ENCODE measurements at regions not wholly inside any gene's neighbourhood (a gene's known extent, or its start where the extent isn't known, plus 50 kb on each side); places are given as distances from the start of the nearest gene placed in this dataset.
"Not testable (repeated sequence)": the region's sequence is repeated elsewhere in the genome, so short reads cannot be mapped to it uniquely, and the experiment has no call there.

DNA sequence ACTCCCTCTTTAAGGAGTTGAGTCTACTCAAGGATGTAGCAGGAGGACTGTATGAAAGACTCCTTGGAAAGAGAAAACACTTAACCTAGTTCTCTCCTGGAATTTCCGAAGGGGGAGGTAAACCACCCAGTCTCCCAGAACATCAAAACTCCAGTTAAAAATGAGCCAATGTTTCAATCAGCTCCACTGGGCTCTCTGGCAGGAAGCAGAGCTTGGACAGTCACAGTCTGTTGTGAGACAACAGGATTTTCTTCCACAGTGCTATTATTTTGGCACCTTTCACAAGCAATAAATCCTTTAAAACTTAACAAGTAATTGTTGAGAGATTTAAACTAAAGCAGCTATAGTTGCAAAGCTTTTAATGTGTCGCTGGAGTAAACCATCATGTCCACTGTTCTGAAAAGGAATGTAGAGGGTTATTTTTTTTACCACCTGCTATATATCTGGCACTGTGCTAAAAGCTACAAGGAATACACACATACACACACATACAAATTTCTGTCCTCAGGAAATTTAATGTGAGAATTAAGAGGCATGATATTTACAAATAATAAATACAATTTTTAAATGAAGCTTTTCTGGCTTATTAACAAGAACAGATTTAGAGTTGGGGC lies 229.2 kb upstream of the INTU start:
- no TSS peak for BruUV-seq (replicated peaks)
- H2AFZ ChIP-seq (ENCODE audit: low read depth, low read length): no peak overlapping the region
- POLR2A ChIA-PET: no interaction called here
- intact Hi-C loops (cut with micrococcal nuclease): loop anchor here (5.0 kb wide), 1 partner anchor 1661 kb away; no protein-coding TSS in a partner anchor
- no peak overlapping the region for H3K9ac ChIP-seq (replicated peaks; ENCODE audit: extremely low read depth, insufficient read depth, low read length)
- H3K4me3 ChIP-seq (replicated peaks in 1 of 3; ENCODE audit: insufficient read depth in 1 of 3, low read depth in 1 of 3, low read length in 3 of 3): no peak overlapping the region
- FAIRE-seq (no peak), DNase-seq (ENCODE audit: low read depth, low spot score) (no peak)
- dilution Hi-C loops (cut with MboI; ENCODE audit: extremely low pct_ligation_motif_present, low sequenced_read_pairs): no loop called here
- TF ChIP-seq JUN (IDR thresholded peaks at IDR 0.05; ENCODE audit: borderline replicate concordance, insufficient read depth, insufficient read length, low read depth): no peak
- CTCF ChIA-PET: interaction anchor here (1.0 to 1.8 kb wide), 3 partner anchors 9 to 1652 kb away, joined by 3 to 6 read pairs (median 3); no protein-coding TSS in a partner anchor
- H3K27ac ChIP-seq (ENCODE audit: insufficient read depth, low read depth, low read length): no peak overlapping the region
- H4K20me1 ChIP-seq (replicated peaks; ENCODE audit: control insufficient read depth, extremely low read depth, insufficient read depth, low read length): no peaks in the 10 kb centered on the region
- no peaks in the 10 kb centered on the region for H3K79me2 ChIP-seq (ENCODE audit: control insufficient read depth, insufficient read depth, low read length)
- H3K36me3 ChIP-seq (ENCODE audit: control insufficient read depth in 2 of 2, extremely low read depth in 1 of 2, insufficient read depth in 2 of 2, low read length in 2 of 2): no peaks in the 10 kb centered on the region
- no peaks in the 10 kb centered on the region for H3K9me3 ChIP-seq (replicated peaks; ENCODE audit: control insufficient read depth, insufficient read depth, low read length)
- H3K4me2 ChIP-seq (ENCODE audit: insufficient read depth, low read length): no peak overlapping the region
- no peaks in the 10 kb centered on the region for H3K4me1 ChIP-seq (ENCODE audit: control insufficient read depth, extremely low read depth, insufficient read depth, low read length)
- H3K9me1 ChIP-seq (replicated peaks; ENCODE audit: control insufficient read depth, extremely low read depth, insufficient read depth, low read length): no peaks in the 10 kb centered on the region
- no peaks in the 10 kb centered on the region for H3K27me3 ChIP-seq (ENCODE audit: control insufficient read depth in 2 of 2, insufficient read depth in 2 of 2, low read length in 2 of 2)

DNA sequence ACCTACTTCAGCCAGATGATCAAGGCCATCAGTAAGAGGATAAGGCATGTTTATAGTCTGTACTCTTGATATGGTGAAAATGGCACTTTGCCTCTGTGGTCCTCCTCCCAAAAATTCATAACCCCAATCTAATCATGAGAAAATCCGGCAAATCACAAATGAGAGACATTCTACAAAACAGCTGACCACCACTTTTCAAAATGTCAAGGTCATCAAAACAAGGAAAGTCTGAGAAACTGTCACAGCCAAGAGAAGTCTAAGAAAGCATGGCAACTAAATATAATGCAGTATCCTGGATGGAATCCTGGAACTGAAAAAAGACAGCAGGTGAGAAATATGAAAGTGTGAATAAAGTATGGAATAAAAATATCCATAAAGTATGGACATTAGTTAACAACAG lies 226.6 kb upstream of the INTU start:
- CTCF ChIA-PET: no interaction called here

DNA sequence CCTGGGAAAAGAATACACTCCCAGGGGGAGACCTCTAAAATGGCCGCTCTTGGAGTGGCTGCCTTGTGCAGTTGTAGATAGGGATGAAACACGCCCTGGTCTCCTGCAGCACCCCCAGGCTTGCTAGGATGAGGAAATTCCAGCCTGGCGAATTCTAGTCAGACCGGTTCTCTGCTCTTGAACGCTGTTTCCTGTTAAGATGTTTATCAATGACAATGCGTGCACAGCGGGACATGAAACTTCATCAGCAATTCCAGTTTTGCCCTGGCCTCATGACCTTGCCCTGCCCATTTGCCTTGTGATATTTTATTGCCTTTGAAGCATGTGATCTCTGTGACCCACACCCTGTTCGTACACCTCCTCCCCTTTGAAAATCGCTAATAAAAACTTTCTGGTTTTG lies 225.2 kb upstream of the INTU start:
- H3K27ac ChIP-seq (ENCODE audit: insufficient read depth, low read depth, low read length); H3K27me3 ChIP-seq (ENCODE audit: control insufficient read depth in 2 of 2, insufficient read depth in 2 of 2, low read length in 2 of 2); POLR2A ChIA-PET; DNase-seq (ENCODE audit: low read depth, low spot score); H3K4me2 ChIP-seq (ENCODE audit: insufficient read depth, low read length); H3K9me3 ChIP-seq (replicated peaks; ENCODE audit: control insufficient read depth, insufficient read depth, low read length); dilution Hi-C loops (cut with MboI; ENCODE audit: extremely low pct_ligation_motif_present, low sequenced_read_pairs); H3K9me1 ChIP-seq (replicated peaks; ENCODE audit: control insufficient read depth, extremely low read depth, insufficient read depth, low read length); H3K9ac ChIP-seq (replicated peaks; ENCODE audit: extremely low read depth, insufficient read depth, low read length); H2AFZ ChIP-seq (ENCODE audit: low read depth, low read length); CTCF ChIA-PET; BruUV-seq (replicated peaks); H4K20me1 ChIP-seq (replicated peaks; ENCODE audit: control insufficient read depth, extremely low read depth, insufficient read depth, low read length); H3K79me2 ChIP-seq (ENCODE audit: control insufficient read depth, insufficient read depth, low read length); H3K36me3 ChIP-seq (ENCODE audit: control insufficient read depth in 2 of 2, extremely low read depth in 1 of 2, insufficient read depth in 2 of 2, low read length in 2 of 2); H3K4me3 ChIP-seq (replicated peaks in 1 of 3; ENCODE audit: insufficient read depth in 1 of 3, low read depth in 1 of 3, low read length in 3 of 3); FAIRE-seq; intact Hi-C loops (cut with micrococcal nuclease); H3K4me1 ChIP-seq (ENCODE audit: control insufficient read depth, extremely low read depth, insufficient read depth, low read length): not testable (repeated sequence)

More for the DNA sequence above, 226.6 kb upstream of the INTU start:
- POLR2A ChIA-PET: no interaction called here
- Histone ChIP-seq H3K9ac (replicated peaks; ENCODE audit: extremely low read depth, insufficient read depth, low read length) (no peak overlapping the region), H3K9me1 (replicated peaks; ENCODE audit: control insufficient read depth, extremely low read depth, insufficient read depth, low read length) (no peaks in the 10 kb centered on the region), H3K27ac (ENCODE audit: insufficient read depth, low read depth, low read length) (no peak overlapping the region), H3K9me3 (replicated peaks; ENCODE audit: control insufficient read depth, insufficient read depth, low read length) (no peaks in the 10 kb centered on the region), H3K79me2 (ENCODE audit: control insufficient read depth, insufficient read depth, low read length) (no peaks in the 10 kb centered on the region), H3K4me2 (ENCODE audit: insufficient read depth, low read length) (no peak overlapping the region), H4K20me1 (replicated peaks; ENCODE audit: control insufficient read depth, extremely low read depth, insufficient read depth, low read length) (no peaks in the 10 kb centered on the region), H3K27me3 (ENCODE audit: control insufficient read depth in 2 of 2, insufficient read depth in 2 of 2, low read length in 2 of 2) (no peaks in the 10 kb centered on the region), H3K4me3 (replicated peaks in 1 of 3; ENCODE audit: insufficient read depth in 1 of 3, low read depth in 1 of 3, low read length in 3 of 3) (no peak overlapping the region), H3K4me1 (ENCODE audit: control insufficient read depth, extremely low read depth, insufficient read depth, low read length) (no peaks in the 10 kb centered on the region), H3K36me3 (ENCODE audit: control insufficient read depth in 2 of 2, extremely low read depth in 1 of 2, insufficient read depth in 2 of 2, low read length in 2 of 2) (no peaks in the 10 kb centered on the region), H2AFZ (ENCODE audit: low read depth, low read length) (no peak overlapping the region)
- DNase-seq (ENCODE audit: low read depth, low spot score) (no peak), FAIRE-seq (no peak)
- TF ChIP-seq EZH2 (IDR thresholded peaks at IDR 0.05; ENCODE audit: borderline replicate concordance, low read depth, low read length, severe bottlenecking) (no peak), POLR2A (IDR thresholded peaks at IDR 0.05; ENCODE audit: low read depth, low read length) (no peak), FOS (IDR thresholded peaks at IDR 0.05; ENCODE audit: borderline replicate concordance, insufficient read depth, low read length) (no peak), POLR2AphosphoS5 (IDR thresholded peaks at IDR 0.05; ENCODE audit: insufficient read depth, low read depth, low read length) (no peak), JUN (IDR thresholded peaks at IDR 0.05; ENCODE audit: borderline replicate concordance, insufficient read depth, insufficient read length, low read depth) (no peak), MYC (IDR thresholded peaks at IDR 0.05; ENCODE audit: low read depth, low read length) (no peak)
- TF ChIP-seq, protein P1, sequence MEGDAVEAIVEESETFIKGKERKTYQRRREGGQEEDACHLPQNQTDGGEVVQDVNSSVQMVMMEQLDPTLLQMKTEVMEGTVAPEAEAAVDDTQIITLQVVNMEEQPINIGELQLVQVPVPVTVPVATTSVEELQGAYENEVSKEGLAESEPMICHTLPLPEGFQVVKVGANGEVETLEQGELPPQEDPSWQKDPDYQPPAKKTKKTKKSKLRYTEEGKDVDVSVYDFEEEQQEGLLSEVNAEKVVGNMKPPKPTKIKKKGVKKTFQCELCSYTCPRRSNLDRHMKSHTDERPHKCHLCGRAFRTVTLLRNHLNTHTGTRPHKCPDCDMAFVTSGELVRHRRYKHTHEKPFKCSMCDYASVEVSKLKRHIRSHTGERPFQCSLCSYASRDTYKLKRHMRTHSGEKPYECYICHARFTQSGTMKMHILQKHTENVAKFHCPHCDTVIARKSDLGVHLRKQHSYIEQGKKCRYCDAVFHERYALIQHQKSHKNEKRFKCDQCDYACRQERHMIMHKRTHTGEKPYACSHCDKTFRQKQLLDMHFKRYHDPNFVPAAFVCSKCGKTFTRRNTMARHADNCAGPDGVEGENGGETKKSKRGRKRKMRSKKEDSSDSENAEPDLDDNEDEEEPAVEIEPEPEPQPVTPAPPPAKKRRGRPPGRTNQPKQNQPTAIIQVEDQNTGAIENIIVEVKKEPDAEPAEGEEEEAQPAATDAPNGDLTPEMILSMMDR (IDR thresholded peaks at IDR 0.05; ENCODE audit: extremely low read depth in 1 of 2, insufficient read depth in 1 of 2, low read depth in 1 of 2, low read length in 2 of 2): no peak
- dilution Hi-C loops (cut with MboI; ENCODE audit: extremely low pct_ligation_motif_present, low sequenced_read_pairs) (no loop called here), intact Hi-C loops (cut with micrococcal nuclease) (no loop called here)
- no TSS peak for BruUV-seq (replicated peaks)
